OCI-LY1 (cell line): ENCODE measurements at regions not wholly inside any gene's neighbourhood (a gene's known extent, or its start where the extent isn't known, plus 50 kb on each side); places are given as distances from the start of the nearest gene placed in this dataset.

Experiments used
- CTCF ChIP-seq: fragments of 200-600 bp; sonication (generic), shearing (Covaris generic); IDR thresholded peaks from 2 replicates; pipeline ENCODE4 v1.5.1; 2017; ENCODE audit warnings: mild to moderate bottlenecking, antibody characterized with exemption, low read length, moderate library complexity, mixed read lengths
- EZH2 ChIP-seq: fragments of 200-600 bp; sonication (generic), shearing (Covaris generic); IDR thresholded peaks from 2 replicates; pipeline ENCODE4 v1.8.0; 2017; ENCODE audit warnings: borderline replicate concordance, mixed run types, mild to moderate bottlenecking, antibody characterized with exemption, low read length, moderate library complexity, mixed read lengths

DNA sequence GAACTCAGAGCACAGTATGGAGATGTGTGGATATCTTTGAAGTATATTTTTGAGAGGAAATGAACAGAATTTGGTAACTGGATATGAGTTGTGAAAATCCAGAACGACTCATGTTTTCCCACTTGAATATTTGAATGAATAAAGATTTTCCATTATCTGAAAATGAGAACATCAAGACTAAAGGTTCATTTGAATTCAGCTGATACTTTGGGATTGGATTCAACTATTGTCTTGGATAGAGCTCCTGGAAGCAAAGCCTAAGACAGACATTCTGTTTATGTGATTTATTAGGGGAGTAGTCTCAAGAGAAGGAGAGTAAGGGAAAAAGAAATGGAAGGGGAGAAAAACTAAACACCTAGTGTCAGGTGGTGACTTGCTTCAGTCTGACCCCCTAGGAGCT lies 256.0 kb upstream of the LYPLAL1 start:
- TF ChIP-seq CTCF (no peak), EZH2 (no peak)
